Activated CD4-positive, alpha-beta T cell treated with anti-CD3 and anti-CD28 coated beads, Interleukin-2, amount 10 ng/mL, durations not matched to agents 7 days and 5 days (primary cell): ENCODE measurements at regions not wholly inside any gene's neighbourhood (a gene's known extent, or its start where the extent isn't known, plus 50 kb on each side); places are given as distances from the start of the nearest gene placed in this dataset.
"Not testable (repeated sequence)": the region's sequence is repeated elsewhere in the genome, so short reads cannot be mapped to it uniquely, and the experiment has no call there.

Source experiments
- CTCF ChIA-PET: fragments of 350-600 bp; sonication (Branson Sonifier 250); formaldehyde crosslinking; loops from one replicate; lab custom pipeline; 2021; ENCODE audit warnings: antibody characterized with exemption; lab: Charles Lee
- POLR2A ChIA-PET: fragments of 350-600 bp; sonication (Branson Sonifier 250); formaldehyde crosslinking; loops from one replicate; lab custom pipeline; 2021; ENCODE audit warnings: antibody characterized with exemption; lab: Charles Lee
- DNase-seq: peaks from one replicate; pipeline ENCODE4 v3.0.0-alpha.2; 2020
- H3K27ac Mint-ChIP-seq: one replicate; pipeline ENCODE4 v1.8.0; 2021; ENCODE audit warnings: mild to moderate bottlenecking, moderate library complexity, mixed read lengths
- H3K27me3 Mint-ChIP-seq: one replicate; pipeline ENCODE4 v1.8.0; 2021; ENCODE audit warnings: mixed read lengths
- H3K36me3 Mint-ChIP-seq: one replicate; pipeline ENCODE4 v1.8.0; 2021; ENCODE audit warnings: low read depth, mixed read lengths
- H3K4me1 Mint-ChIP-seq: one replicate; pipeline ENCODE4 v1.8.0; 2021; ENCODE audit warnings: mixed read lengths
- H3K4me3 Mint-ChIP-seq: one replicate; pipeline ENCODE4 v1.8.0; 2021; ENCODE audit warnings: mild to moderate bottlenecking, moderate library complexity, mixed read lengths
- H3K9me3 Mint-ChIP-seq: one replicate; pipeline ENCODE4 v1.8.0; 2021; ENCODE audit warnings: mixed read lengths

DNA sequence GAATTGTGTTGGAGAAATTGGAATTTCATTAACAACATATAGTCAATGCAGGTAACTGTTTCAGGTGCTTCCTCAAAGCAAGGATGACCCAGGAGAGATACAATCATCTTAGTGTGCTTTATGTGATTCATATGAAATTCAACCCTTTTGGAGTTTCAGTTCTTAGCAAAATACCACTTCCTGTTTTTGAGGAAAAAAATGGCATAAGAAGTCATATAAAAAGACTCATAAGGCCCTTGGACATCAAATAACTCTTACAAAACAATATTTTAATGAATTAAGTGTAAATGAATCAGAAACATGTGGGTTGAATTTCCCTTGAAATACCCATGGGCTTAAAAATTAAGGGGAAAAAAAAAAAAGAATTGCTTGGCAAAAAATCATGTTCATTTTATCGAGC is 926.6 kb downstream of the LTN1 start:
- ChIA-PET POLR2A (no interaction called here), CTCF (interaction anchor here (0.6 kb wide), 1 partner anchor 353 kb away, joined by 3 read pairs; no protein-coding TSS in a partner anchor)
- Mint-ChIP-seq H3K27me3 (no peaks in the 10 kb centered on the region), H3K4me3 (no peak overlapping the region), H3K9me3 (no peaks in the 10 kb centered on the region), H3K27ac (no peak overlapping the region), H3K4me1 (peaks cover 2% of the 10 kb centered on the region), H3K36me3 (no peaks in the 10 kb centered on the region)
- no peak for DNase-seq

DNA sequence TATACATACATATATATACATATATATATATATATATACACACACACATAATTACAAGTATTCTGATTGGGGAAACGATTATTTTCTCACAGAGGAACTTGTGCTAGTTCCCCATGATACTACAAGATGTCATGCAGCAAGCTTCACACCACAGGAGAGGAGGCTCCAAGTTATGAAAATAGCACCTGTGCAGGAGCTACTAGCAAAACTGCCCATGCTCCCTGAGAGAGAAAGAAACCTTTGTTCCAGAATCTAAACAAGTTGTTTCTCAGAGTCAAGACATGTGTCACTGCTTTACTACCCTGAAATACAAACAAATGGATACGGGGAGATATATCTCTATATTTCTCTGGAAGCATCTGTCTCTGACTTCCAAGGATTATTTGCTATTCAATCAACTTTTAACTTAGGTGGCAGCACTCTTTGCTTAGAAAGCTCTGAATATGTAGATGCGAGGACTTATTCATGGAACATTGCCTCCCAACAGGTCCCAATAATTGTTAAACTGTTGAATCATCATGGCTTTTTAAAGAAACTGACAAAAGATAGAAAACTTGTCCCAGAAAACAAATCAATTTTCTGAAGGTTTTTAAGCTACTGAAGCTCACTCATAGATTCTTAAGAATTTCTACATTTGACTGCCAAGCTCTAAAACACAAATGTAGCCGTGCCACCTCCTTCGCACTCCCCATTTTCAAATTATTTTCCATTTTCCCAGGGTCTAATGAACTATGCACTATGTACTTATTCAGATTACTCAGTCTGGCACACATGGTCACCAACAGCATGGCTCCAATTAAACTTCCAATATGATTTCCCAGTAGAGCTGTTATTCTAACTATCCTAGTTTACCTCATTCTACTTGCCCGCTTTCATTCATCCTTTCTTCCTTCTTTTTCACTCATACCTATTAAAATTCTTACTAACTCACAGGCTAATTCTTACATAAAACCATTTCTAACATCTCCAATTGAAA is 929.1 kb downstream of the LTN1 start:
- no peaks in the 10 kb centered on the region for H3K9me3 Mint-ChIP-seq
- H3K27me3 Mint-ChIP-seq, result no peaks in the 10 kb centered on the region
- ChIA-PET CTCF (no interaction called here), POLR2A (no interaction called here)
- no peak for DNase-seq
- H3K27ac Mint-ChIP-seq, result no peak overlapping the region
- peaks cover 2% of the 10 kb centered on the region for H3K4me1 Mint-ChIP-seq
- H3K4me3 Mint-ChIP-seq, result no peak overlapping the region
- H3K36me3 Mint-ChIP-seq, result no peaks in the 10 kb centered on the region

DNA sequence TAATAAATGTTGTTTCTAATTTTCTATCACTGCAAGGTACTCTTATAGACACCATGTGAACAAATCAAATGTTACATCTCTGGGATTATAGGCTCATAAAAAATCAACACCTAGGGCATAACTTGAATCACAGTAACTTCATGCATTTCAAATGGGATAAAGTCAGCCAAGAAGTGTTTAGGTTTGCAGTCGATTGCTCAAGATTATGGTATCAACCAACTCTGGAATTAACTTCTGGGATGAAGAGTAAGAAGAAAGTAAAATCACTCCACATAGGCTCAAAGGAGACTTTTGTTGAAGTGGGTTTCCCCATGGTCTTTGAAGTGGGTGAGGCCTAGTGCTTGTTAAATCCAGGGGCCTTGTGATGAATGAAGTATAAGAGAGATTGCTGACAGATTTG is 939.7 kb downstream of the LTN1 start:
- H3K27ac Mint-ChIP-seq, H3K27me3 Mint-ChIP-seq, H3K9me3 Mint-ChIP-seq, H3K36me3 Mint-ChIP-seq, H3K4me1 Mint-ChIP-seq, POLR2A ChIA-PET, H3K4me3 Mint-ChIP-seq, DNase-seq, CTCF ChIA-PET: not testable (repeated sequence)

DNA sequence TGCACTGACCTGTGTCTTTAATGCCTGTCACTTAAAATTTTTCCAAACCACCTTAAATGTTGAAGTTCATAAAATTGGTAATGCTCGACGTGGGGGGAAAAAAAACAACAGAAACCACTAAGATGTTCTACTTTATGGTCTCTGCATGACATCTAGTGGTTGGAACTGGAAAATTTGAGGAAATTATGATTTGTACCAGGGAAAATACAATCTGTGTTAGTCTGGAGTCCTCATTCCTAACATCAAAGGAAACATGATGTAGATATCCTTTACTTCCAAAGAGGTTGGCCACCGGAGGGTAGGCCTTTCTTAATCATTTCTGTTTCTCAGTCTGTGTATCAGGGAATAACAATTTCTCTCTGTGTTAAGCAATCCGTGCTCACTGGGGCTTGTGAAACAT is 941.0 kb downstream of the LTN1 start:
- H3K36me3 Mint-ChIP-seq, H3K27ac Mint-ChIP-seq, H3K9me3 Mint-ChIP-seq, H3K4me3 Mint-ChIP-seq, POLR2A ChIA-PET, H3K27me3 Mint-ChIP-seq, DNase-seq, H3K4me1 Mint-ChIP-seq, CTCF ChIA-PET: not testable (repeated sequence)

DNA sequence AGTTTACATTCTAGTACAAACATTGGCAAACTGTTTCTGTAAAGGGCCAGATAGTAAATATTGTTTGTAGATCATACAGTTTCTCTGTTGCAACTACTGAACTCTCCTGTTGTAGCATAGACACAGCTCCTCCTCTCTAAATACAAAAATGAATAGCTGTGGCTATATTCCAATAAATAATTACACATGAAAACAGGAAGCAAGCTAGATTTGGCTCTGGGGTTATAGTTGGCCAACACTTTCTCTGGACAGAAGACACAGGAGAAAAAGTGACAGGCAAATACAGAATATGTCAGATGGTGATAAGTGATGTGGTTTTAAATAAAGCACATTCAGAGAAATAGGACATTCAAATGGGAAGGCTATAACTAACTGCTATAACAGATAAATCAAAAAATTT is 957.0 kb downstream of the LTN1 start:
- DNase-seq, H3K36me3 Mint-ChIP-seq, H3K27ac Mint-ChIP-seq, H3K4me1 Mint-ChIP-seq, POLR2A ChIA-PET, CTCF ChIA-PET, H3K4me3 Mint-ChIP-seq, H3K27me3 Mint-ChIP-seq, H3K9me3 Mint-ChIP-seq: not testable (repeated sequence)

DNA sequence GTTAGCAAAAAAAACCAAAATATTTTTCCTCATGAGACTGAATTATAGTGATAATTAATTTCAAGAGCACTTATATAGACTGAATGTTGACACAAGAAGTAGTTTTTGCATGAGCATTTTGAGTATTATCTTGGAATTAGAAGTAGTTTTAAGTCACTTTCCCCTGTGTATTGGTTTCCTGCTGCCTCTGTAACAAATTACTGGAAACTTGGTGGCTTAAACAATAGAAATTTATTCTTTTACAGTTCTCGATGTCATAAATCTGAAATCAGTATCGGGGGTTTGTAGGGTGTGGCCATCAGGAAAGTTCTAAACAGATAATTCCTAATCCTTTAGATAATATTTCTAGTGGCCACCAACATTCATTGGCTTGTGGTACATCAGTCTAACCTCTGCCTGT is 957.8 kb downstream of the LTN1 start:
- CTCF ChIA-PET, H3K36me3 Mint-ChIP-seq, H3K27me3 Mint-ChIP-seq, H3K4me3 Mint-ChIP-seq, H3K27ac Mint-ChIP-seq, DNase-seq, POLR2A ChIA-PET, H3K4me1 Mint-ChIP-seq: not testable (repeated sequence)
- peaks cover 10% of the 10 kb centered on the region for H3K9me3 Mint-ChIP-seq

DNA sequence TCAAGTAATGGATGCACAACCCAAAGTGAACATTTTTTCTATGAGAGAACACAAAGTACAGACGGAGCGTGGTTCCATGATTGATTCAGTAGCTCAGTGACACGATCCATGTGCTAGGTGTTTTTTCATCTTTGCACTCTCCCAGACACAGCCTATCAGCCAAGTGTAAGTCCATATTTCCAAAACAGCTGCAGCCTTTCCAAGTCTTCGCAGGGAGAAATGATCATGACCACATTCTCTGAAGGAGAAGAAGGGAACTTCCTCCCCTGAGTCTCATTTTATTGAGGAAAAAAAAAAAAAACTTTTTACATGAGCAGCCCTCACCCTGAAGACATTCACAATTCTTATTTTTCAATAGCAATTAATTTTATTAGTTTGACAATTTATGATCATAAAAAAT is 958.3 kb downstream of the LTN1 start:
- H3K4me3 Mint-ChIP-seq, H3K27ac Mint-ChIP-seq, POLR2A ChIA-PET, DNase-seq, H3K4me1 Mint-ChIP-seq, CTCF ChIA-PET, H3K27me3 Mint-ChIP-seq, H3K36me3 Mint-ChIP-seq: not testable (repeated sequence)
- H3K9me3 Mint-ChIP-seq, result peaks cover 12% of the 10 kb centered on the region

DNA sequence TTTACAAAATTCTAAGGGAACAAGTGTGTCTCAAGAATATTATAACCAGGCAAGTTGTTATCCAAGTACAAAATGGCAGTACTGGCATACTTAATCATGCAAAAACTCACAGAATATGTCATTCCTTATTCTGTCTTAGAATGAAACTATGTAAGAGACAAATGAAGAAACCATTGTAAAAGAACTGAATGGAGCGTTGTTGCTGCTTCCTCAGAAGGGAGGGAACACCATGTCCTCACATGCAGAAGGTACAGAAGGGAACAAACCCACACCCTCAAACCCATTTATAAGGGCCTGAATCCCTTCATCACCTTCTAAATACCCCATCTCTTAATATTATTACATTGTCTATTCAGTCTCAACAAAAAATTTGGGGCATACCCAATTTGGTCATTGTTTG is 960.0 kb downstream of the LTN1 start:
- H3K9me3 Mint-ChIP-seq, result peaks cover 15% of the 10 kb centered on the region
- CTCF ChIA-PET, H3K27ac Mint-ChIP-seq, H3K4me3 Mint-ChIP-seq, H3K27me3 Mint-ChIP-seq, H3K4me1 Mint-ChIP-seq, H3K36me3 Mint-ChIP-seq, POLR2A ChIA-PET, DNase-seq: not testable (repeated sequence)

DNA sequence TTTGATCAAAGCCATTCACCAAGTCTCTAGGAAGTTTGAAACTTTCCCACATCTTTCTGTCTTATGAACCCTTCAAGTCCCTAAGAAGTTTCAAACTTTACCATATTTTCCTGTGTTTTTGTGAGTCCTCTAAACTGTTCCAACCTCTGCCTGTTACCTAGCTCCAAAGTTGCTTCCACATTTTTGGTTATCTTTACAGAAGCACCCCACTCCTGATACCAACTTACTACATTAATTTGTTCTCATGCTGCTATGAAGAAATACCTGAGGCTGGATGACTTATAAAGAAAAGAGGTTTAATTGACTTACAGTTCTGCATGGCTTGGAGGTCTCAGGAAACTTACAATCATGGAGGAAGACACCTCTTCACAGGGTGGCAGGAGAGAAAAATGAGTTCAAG is 961.6 kb downstream of the LTN1 start:
- CTCF ChIA-PET, result not testable (repeated sequence)

DNA sequence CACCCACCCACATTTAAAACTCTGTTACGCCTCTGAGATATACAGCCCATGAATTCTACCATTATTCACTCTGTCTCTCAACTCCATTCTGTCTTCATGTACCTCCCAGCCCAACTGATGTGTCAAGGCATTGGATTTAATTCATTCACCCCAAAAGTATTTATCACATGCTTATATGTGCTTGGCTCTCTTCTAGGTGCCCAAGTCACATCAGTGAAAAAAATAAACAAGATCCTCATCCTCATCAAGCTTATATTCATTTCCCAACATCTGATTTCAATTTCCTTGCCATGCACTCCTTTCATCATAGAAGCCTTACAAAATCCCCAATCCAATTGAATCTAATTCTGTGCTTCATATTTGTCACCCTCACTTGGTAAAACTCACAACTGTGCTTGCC is 967.6 kb downstream of the LTN1 start:
- POLR2A ChIA-PET, result no interaction called here
- H3K9me3 Mint-ChIP-seq, result peaks cover 4% of the 10 kb centered on the region
- CTCF ChIA-PET, result no interaction called here
- no peaks in the 10 kb centered on the region for H3K36me3 Mint-ChIP-seq
- H3K27ac Mint-ChIP-seq, result no peak overlapping the region
- no peaks in the 10 kb centered on the region for H3K27me3 Mint-ChIP-seq
- H3K4me1 Mint-ChIP-seq, result no peaks in the 10 kb centered on the region
- H3K4me3 Mint-ChIP-seq, result no peak overlapping the region
- DNase-seq, result no peak

More for the DNA sequence above, 961.6 kb downstream of the LTN1 start:
- H3K27ac Mint-ChIP-seq, POLR2A ChIA-PET, DNase-seq, H3K36me3 Mint-ChIP-seq, H3K4me3 Mint-ChIP-seq, H3K27me3 Mint-ChIP-seq, H3K4me1 Mint-ChIP-seq: not testable (repeated sequence)
- peaks cover 15% of the 10 kb centered on the region for H3K9me3 Mint-ChIP-seq

DNA sequence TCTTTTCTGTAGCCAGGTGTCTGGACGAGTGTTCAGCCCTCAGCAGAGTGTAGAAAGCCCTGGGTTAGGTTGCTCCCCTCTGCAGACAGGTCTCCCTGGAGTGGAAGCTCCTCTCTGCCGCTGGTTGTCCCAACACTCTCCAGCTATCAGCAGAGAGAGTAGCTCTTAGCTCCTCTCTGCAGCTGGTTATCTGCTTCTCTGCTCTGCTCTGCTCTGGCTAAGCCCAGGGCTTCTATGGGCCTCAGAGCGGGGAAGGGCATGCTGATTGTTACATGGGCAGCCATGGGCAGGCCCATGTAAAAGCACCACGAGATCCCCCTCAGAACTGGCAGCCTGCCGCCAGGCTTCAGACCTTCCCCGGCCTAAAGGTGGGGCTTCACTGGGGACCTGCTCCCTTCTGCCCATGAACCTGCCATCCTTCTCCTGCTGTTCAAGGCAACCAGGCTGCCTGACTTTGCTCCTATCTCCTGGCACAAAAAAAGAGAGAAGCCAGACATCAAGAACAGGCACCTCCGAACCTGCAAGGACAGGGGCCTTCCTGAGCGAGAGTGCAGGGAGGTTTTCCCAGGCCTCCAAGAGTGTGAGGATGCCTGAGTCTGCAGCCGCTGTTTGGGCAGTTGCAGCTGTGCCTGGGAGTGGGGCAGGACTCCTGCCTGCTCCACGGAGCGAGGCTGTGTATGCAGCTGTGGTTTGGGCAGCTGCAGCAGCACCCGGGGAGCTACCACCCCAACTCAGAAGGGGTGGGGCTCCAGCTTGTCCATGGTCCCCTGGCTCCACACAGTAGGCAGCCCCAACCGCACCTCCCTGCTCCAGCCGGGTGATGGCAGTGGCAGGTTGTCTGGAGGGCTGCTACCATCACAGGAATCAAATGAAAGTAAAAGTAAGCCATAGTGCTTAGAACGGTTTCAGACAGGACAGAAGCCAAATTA is 973.7 kb downstream of the LTN1 start:
- ChIA-PET CTCF (no interaction called here), POLR2A (no interaction called here)
- H3K27me3 Mint-ChIP-seq, result no peaks in the 10 kb centered on the region
- no peaks in the 10 kb centered on the region for H3K4me1 Mint-ChIP-seq
- DNase-seq, result no peak
- H3K9me3 Mint-ChIP-seq, result no peaks in the 10 kb centered on the region
- H3K27ac Mint-ChIP-seq, result no peak overlapping the region
- no peak overlapping the region for H3K4me3 Mint-ChIP-seq
- H3K36me3 Mint-ChIP-seq, result no peaks in the 10 kb centered on the region

DNA sequence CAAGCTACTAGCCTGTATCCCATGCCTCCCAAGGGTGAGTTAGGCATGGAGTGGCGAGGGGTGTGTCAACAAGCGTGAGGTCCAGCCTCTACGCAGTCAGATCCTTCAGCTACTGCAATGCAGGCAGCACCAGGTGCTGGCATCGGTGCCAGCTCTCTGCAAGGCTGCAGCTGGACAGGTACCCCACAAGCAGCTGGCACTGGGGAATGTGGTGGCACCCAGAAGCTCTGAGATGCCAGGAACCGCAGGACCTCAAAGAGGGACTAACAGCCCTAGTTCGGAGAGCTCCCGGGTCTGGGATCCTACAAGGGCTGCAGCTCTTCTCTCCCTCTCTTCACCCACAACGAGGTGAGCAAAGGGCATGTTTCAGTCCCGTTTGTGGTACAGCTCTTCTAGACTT is 974.5 kb downstream of the LTN1 start:
- Mint-ChIP-seq H3K27me3 (no peaks in the 10 kb centered on the region), H3K27ac (no peak overlapping the region), H3K9me3 (no peaks in the 10 kb centered on the region), H3K36me3 (no peaks in the 10 kb centered on the region), H3K4me3 (no peak overlapping the region), H3K4me1 (no peaks in the 10 kb centered on the region)
- no peak for DNase-seq
- CTCF ChIA-PET, result no interaction called here
- POLR2A ChIA-PET, result no interaction called here

DNA sequence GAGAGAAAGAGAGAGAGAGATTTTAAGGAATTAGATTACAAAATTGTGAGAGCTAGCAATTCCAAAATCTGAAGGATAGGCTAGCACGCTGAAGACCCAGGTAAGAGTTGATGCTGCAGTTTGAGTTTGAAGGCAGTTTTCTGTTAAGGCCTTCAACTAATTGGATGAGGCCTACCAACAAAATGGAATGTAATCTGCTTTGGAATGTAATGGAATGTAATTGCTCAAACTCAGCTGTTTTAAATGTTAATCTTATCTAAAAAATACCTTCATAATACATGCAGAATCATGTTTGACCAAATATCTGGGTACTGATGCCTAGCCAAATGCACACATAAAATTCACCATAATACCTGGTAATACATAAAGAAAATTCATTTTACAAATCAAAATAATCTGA is 976.1 kb downstream of the LTN1 start:
- Mint-ChIP-seq H3K9me3 (no peaks in the 10 kb centered on the region), H3K27ac (no peak overlapping the region), H3K36me3 (no peaks in the 10 kb centered on the region), H3K4me1 (no peaks in the 10 kb centered on the region), H3K27me3 (no peaks in the 10 kb centered on the region), H3K4me3 (no peak overlapping the region)
- no peak for DNase-seq
- ChIA-PET CTCF (no interaction called here), POLR2A (no interaction called here)
